GM21381 (cell line): ENCODE measurements at regions not wholly inside any gene's neighbourhood (a gene's known extent, or its start where the extent isn't known, plus 50 kb on each side); places are given as distances from the start of the nearest gene placed in this dataset.

Experiments
- ATAC-seq: cut with Tn5 transposase; IDR thresholded peaks from one replicate; pipeline ENCODE4 v1.9.1; 2021; ENCODE audit warnings: mild to moderate bottlenecking, moderate library complexity; ENCODE audit not compliant: unreplicated experiment

GRCh38 chr5:85168474-85168873, 783.8 kb upstream of the EDIL3 start:
- no peak for ATAC-seq

- no peak for ATAC-seq
Measured at GRCh38 chr5:85170183-85170582, 785.5 kb upstream of the EDIL3 start.

GRCh38 chr5:85173469-85173868, 788.8 kb upstream of the EDIL3 start:
- ATAC-seq: no peak

GRCh38 chr5:85182344-85182743, 797.7 kb upstream of the EDIL3 start:
- no peak for ATAC-seq

- ATAC-seq: no peak
Measured at GRCh38 chr5:85204289-85204688, 819.6 kb upstream of the EDIL3 start.

GRCh38 chr5:85205430-85205829, 820.8 kb upstream of the EDIL3 start:
- no peak for ATAC-seq

- ATAC-seq: no peak
Measured at GRCh38 chr5:85225388-85225787, 840.7 kb upstream of the EDIL3 start.

- no peak for ATAC-seq
Measured at GRCh38 chr5:85249204-85249603, 864.5 kb upstream of the EDIL3 start.

GRCh38 chr5:85263125-85263524, 878.4 kb upstream of the EDIL3 start:
- ATAC-seq: no peak

- ATAC-seq: no peak
Measured at GRCh38 chr5:85266692-85267091, 882.0 kb upstream of the EDIL3 start.

GRCh38 chr5:85268194-85268593, 883.5 kb upstream of the EDIL3 start:
- ATAC-seq: no peak

GRCh38 chr5:85278193-85278592, 893.5 kb upstream of the EDIL3 start:
- no peak for ATAC-seq

GRCh38 chr5:85288914-85289313, 904.2 kb upstream of the EDIL3 start:
- no peak for ATAC-seq

- no peak for ATAC-seq
Measured at GRCh38 chr5:85293145-85293785, 908.6 kb upstream of the EDIL3 start.

GRCh38 chr5:85304524-85304923, 919.8 kb upstream of the EDIL3 start:
- no peak for ATAC-seq

GRCh38 chr5:85305766-85306165, 921.1 kb upstream of the EDIL3 start:
- no peak for ATAC-seq

- no peak for ATAC-seq
Measured at GRCh38 chr5:85311536-85311935, 926.9 kb upstream of the EDIL3 start.

- no peak for ATAC-seq
Measured at GRCh38 chr5:85320495-85320894, 935.8 kb upstream of the EDIL3 start.

- no peak for ATAC-seq
Measured at GRCh38 chr5:85333276-85333675, 948.6 kb upstream of the EDIL3 start.

- ATAC-seq: no peak
Measured at GRCh38 chr5:85337435-85337834, 952.8 kb upstream of the EDIL3 start.

- no peak for ATAC-seq
Measured at GRCh38 chr5:85340790-85341189, 956.1 kb upstream of the EDIL3 start.

- no peak for ATAC-seq
Measured at GRCh38 chr5:85345818-85346217, 961.1 kb upstream of the EDIL3 start.

GRCh38 chr5:85357309-85357708, 972.6 kb upstream of the EDIL3 start:
- no peak for ATAC-seq
